ENCODE measurements at regions not wholly inside any gene's neighbourhood (a gene's known extent, or its start where the extent isn't known, plus 50 kb on each side); places are given as distances from the start of the nearest gene placed in this dataset.

DNA sequence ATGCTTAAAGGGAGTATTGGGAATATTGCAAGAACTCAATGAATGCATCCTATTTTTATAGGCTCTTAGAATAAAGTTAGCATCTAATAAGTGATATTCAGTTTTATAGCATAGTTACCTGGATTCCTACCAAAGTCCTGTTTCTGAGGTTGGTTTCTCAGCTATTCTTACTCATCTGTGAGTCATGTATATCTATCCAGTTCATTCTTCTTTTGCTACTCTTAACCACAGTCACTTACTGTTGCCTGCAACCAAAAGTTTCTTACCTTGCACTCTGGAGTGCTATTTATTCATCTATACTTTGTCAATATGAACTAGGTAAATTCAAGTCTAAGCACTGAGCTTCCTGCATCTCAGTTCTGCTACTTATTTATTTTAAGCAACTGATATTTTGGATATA is 322.5 kb downstream of the HS3ST1 start:
- DNase-seq (ENCODE audit: low spot score), result no peak
- ChIA-PET CTCF (no interaction called here), POLR2A (ENCODE audit: low non-redundant PET) (no interaction called here)
- Histone ChIP-seq H3K4me1 (ENCODE audit: insufficient read depth, low read length, poor library complexity, severe bottlenecking) (no peaks in the 10 kb centered on the region), H3K27ac (ENCODE audit: low read depth, low read length, poor library complexity, severe bottlenecking) (no peak overlapping the region), H3K9me3 (ENCODE audit: low read depth, low read length, poor library complexity, severe bottlenecking) (peaks cover 37% of the 10 kb centered on the region), H3K36me3 (ENCODE audit: insufficient read depth, low read length, poor library complexity, severe bottlenecking) (no peaks in the 10 kb centered on the region), H3K4me3 (ENCODE audit: low read depth, low read length, poor library complexity, severe bottlenecking) (no peak overlapping the region), H3K27me3 (replicated peaks; ENCODE audit: insufficient read depth, low read depth, low read length, poor library complexity) (no peaks in the 10 kb centered on the region)
- intact Hi-C loops (cut with micrococcal nuclease; ENCODE audit: unreplicated experiment), result no loop called here
- TF ChIP-seq, protein P1, sequence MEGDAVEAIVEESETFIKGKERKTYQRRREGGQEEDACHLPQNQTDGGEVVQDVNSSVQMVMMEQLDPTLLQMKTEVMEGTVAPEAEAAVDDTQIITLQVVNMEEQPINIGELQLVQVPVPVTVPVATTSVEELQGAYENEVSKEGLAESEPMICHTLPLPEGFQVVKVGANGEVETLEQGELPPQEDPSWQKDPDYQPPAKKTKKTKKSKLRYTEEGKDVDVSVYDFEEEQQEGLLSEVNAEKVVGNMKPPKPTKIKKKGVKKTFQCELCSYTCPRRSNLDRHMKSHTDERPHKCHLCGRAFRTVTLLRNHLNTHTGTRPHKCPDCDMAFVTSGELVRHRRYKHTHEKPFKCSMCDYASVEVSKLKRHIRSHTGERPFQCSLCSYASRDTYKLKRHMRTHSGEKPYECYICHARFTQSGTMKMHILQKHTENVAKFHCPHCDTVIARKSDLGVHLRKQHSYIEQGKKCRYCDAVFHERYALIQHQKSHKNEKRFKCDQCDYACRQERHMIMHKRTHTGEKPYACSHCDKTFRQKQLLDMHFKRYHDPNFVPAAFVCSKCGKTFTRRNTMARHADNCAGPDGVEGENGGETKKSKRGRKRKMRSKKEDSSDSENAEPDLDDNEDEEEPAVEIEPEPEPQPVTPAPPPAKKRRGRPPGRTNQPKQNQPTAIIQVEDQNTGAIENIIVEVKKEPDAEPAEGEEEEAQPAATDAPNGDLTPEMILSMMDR (conservative IDR thresholded peaks at IDR 0.05; ENCODE audit: low read depth, low read length), result no peak
- no peak for TF ChIP-seq EZH2 (IDR thresholded peaks at IDR 0.05; ENCODE audit: borderline replicate concordance, low read depth, low read length, poor library complexity, severe bottlenecking)
- no TSS peak for BruUV-seq (replicated peaks)

DNA sequence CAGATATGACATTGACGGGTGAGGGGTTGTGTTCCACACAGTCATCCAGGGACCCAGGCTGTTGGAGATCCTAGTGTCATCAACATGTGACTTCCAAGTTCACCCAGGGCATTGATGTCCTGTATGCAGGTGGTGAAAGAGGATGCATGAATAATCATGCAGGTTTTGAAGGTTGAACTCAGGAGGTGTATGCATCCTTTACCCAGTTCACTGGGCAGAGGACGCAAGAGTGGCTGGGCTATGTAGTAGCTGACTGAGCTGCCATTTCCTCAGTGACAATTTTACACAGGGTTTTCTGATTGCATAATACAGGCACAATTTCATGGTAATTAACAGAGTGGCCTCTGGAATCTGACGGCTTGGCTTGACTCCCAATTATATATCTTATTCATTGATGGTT is 323.0 kb downstream of the HS3ST1 start:
- TF ChIP-seq, protein P1 (conservative IDR thresholded peaks at IDR 0.05; ENCODE audit: low read depth, low read length), result no peak
- TF ChIP-seq EZH2 (IDR thresholded peaks at IDR 0.05; ENCODE audit: borderline replicate concordance, low read depth, low read length, poor library complexity, severe bottlenecking), result no peak
- H3K27me3 ChIP-seq (replicated peaks; ENCODE audit: insufficient read depth, low read depth, low read length, poor library complexity), result no peaks in the 10 kb centered on the region
- no peak overlapping the region for H3K27ac ChIP-seq (ENCODE audit: low read depth, low read length, poor library complexity, severe bottlenecking)
- no peaks in the 10 kb centered on the region for H3K36me3 ChIP-seq (ENCODE audit: insufficient read depth, low read length, poor library complexity, severe bottlenecking)
- intact Hi-C loops (cut with micrococcal nuclease; ENCODE audit: unreplicated experiment), result no loop called here
- no TSS peak for BruUV-seq (replicated peaks)
- H3K9me3 ChIP-seq (ENCODE audit: low read depth, low read length, poor library complexity, severe bottlenecking), result peaks cover 32% of the 10 kb centered on the region
- CTCF ChIA-PET, result no interaction called here
- no peak overlapping the region for H3K4me3 ChIP-seq (ENCODE audit: low read depth, low read length, poor library complexity, severe bottlenecking)
- DNase-seq (ENCODE audit: low spot score), result no peak
- POLR2A ChIA-PET (ENCODE audit: low non-redundant PET), result no interaction called here
- no peaks in the 10 kb centered on the region for H3K4me1 ChIP-seq (ENCODE audit: insufficient read depth, low read length, poor library complexity, severe bottlenecking)

DNA sequence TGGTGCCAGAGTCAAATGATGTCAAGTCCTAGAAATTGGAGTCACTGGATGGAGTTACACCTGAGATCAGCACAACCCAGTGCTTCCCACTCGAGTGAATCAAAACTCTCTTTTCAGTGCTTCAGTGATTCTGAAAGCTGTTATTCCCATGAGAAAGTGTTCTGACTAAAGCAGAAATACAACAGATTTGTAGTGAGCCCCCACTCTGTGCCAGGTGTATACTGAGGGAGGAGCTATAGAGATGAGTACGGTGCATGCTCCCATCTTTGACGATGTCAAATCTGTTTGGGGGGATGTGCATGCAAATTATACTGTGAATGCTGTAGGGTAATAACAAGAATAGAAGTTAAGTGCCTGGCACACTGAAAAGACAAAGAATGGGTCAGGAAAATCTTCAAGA is 330.2 kb downstream of the HS3ST1 start:
- CTCF ChIA-PET, result no interaction called here
- intact Hi-C loops (cut with micrococcal nuclease; ENCODE audit: unreplicated experiment), result no loop called here
- Histone ChIP-seq H3K36me3 (ENCODE audit: insufficient read depth, low read length, poor library complexity, severe bottlenecking) (no peaks in the 10 kb centered on the region), H3K27me3 (replicated peaks; ENCODE audit: insufficient read depth, low read depth, low read length, poor library complexity) (no peaks in the 10 kb centered on the region), H3K27ac (ENCODE audit: low read depth, low read length, poor library complexity, severe bottlenecking) (no peak overlapping the region), H3K4me1 (ENCODE audit: insufficient read depth, low read length, poor library complexity, severe bottlenecking) (no peaks in the 10 kb centered on the region), H3K9me3 (ENCODE audit: low read depth, low read length, poor library complexity, severe bottlenecking) (peaks cover 19% of the 10 kb centered on the region), H3K4me3 (ENCODE audit: low read depth, low read length, poor library complexity, severe bottlenecking) (no peak overlapping the region)
- no peak for DNase-seq (ENCODE audit: low spot score)
- BruUV-seq (replicated peaks), result no TSS peak
- POLR2A ChIA-PET (ENCODE audit: low non-redundant PET), result no interaction called here
- TF ChIP-seq, protein P1 (conservative IDR thresholded peaks at IDR 0.05; ENCODE audit: low read depth, low read length), result no peak
- no peak for TF ChIP-seq EZH2 (IDR thresholded peaks at IDR 0.05; ENCODE audit: borderline replicate concordance, low read depth, low read length, poor library complexity, severe bottlenecking)

Measured in A673 (cell line).